Activated CD8-positive, alpha-beta T cell treated with anti-CD3 and anti-CD28 coated beads for 36 hours (primary cell): ENCODE measurements at regions not wholly inside any gene's neighbourhood (a gene's known extent, or its start where the extent isn't known, plus 50 kb on each side); places are given as distances from the start of the nearest gene placed in this dataset.

Source experiments
- ATAC-seq: fragments of 200-7000 bp; cut with Tn5 transposase; one replicate; pipeline ENCODE4 v1.10.0; 2021; ENCODE audit warnings: mild to moderate bottlenecking, moderate library complexity
- CTCF ChIA-PET: fragments of 350-600 bp; sonication (Branson Sonifier 250); formaldehyde crosslinking; loops from one replicate; lab custom pipeline; 2021; ENCODE audit warnings: antibody characterized with exemption; lab: Charles Lee
- POLR2A ChIA-PET: fragments of 350-600 bp; sonication (Branson Sonifier 250); formaldehyde crosslinking; loops from one replicate; lab custom pipeline; 2021; ENCODE audit warnings: antibody characterized with exemption; lab: Charles Lee
- DNase-seq: peaks from one replicate; pipeline ENCODE4 v3.0.0-alpha.2; 2020
- H3K27ac Mint-ChIP-seq: one replicate; pipeline ENCODE4 v1.8.0; 2021; ENCODE audit warnings: mild to moderate bottlenecking, mixed read lengths
- H3K27me3 Mint-ChIP-seq: one replicate; pipeline ENCODE4 v1.8.0; 2021; ENCODE audit warnings: mixed read lengths
- H3K36me3 Mint-ChIP-seq: one replicate; pipeline ENCODE4 v1.8.0; 2021; ENCODE audit warnings: low read depth, mixed read lengths
- H3K4me1 Mint-ChIP-seq: one replicate; pipeline ENCODE4 v1.8.0; 2021; ENCODE audit warnings: low read depth, mixed read lengths
- H3K4me3 Mint-ChIP-seq: one replicate; pipeline ENCODE4 v1.8.0; 2021; ENCODE audit warnings: mild to moderate bottlenecking, moderate library complexity, mixed read lengths
- H3K9me3 Mint-ChIP-seq: one replicate; pipeline ENCODE4 v1.8.0; 2021; ENCODE audit warnings: mixed read lengths
- intact Hi-C: fragments of 100-400 bp; cut with micrococcal nuclease; formaldehyde crosslinking; loops from one replicate; pipeline ENCODE4 v1.10.0; 2022
- TF ChIP-seq, protein P1 (sequence below): fragments of 200-600 bp; IDR thresholded peaks from one replicate; pipeline ENCODE4 v1.8.0; 2022; ENCODE audit warnings: antibody characterized with exemption, mild to moderate bottlenecking

GRCh38 chr3:152089528-152089927 lies 179.2 kb upstream of the MBNL1 start:
- ChIA-PET POLR2A (no interaction called here), CTCF (no interaction called here)
- H3K4me1 Mint-ChIP-seq = no peaks in the 10 kb centered on the region
- H3K4me3 Mint-ChIP-seq = no peak overlapping the region
- intact Hi-C loops = no loop called here
- no peaks in the 10 kb centered on the region for H3K36me3 Mint-ChIP-seq
- DNase-seq (no peak), ATAC-seq (no peak)
- H3K27ac Mint-ChIP-seq = no peak overlapping the region
- no peaks in the 10 kb centered on the region for H3K27me3 Mint-ChIP-seq
- TF ChIP-seq, protein P1, sequence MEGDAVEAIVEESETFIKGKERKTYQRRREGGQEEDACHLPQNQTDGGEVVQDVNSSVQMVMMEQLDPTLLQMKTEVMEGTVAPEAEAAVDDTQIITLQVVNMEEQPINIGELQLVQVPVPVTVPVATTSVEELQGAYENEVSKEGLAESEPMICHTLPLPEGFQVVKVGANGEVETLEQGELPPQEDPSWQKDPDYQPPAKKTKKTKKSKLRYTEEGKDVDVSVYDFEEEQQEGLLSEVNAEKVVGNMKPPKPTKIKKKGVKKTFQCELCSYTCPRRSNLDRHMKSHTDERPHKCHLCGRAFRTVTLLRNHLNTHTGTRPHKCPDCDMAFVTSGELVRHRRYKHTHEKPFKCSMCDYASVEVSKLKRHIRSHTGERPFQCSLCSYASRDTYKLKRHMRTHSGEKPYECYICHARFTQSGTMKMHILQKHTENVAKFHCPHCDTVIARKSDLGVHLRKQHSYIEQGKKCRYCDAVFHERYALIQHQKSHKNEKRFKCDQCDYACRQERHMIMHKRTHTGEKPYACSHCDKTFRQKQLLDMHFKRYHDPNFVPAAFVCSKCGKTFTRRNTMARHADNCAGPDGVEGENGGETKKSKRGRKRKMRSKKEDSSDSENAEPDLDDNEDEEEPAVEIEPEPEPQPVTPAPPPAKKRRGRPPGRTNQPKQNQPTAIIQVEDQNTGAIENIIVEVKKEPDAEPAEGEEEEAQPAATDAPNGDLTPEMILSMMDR = no peak
- H3K9me3 Mint-ChIP-seq = peaks cover 1% of the 10 kb centered on the region

DNA sequence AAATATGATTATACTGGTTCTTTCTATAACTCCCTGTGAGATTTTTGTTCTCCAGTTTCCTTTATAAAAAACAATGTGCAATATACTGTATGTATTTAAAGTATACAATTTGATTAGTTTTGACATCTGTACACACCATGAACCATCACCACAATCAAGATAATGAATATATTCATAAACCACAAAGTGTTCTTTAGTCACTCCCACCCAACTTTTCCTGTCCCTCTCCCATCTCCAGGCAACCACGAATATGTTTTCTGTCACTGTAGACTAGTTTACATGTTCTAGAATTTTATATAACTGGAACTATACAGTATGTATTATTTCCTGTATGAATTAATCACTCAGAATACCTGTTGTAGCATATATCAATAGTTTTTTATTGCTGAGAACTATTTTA lies 177.0 kb upstream of the MBNL1 start:
- Mint-ChIP-seq H3K27me3 (no peaks in the 10 kb centered on the region), H3K27ac (no peak overlapping the region), H3K4me1 (no peaks in the 10 kb centered on the region), H3K9me3 (peaks cover 2% of the 10 kb centered on the region), H3K4me3 (no peak overlapping the region), H3K36me3 (no peaks in the 10 kb centered on the region)
- DNase-seq = no peak
- TF ChIP-seq, protein P1 = no peak
- intact Hi-C loops = no loop called here
- ChIA-PET CTCF (no interaction called here), POLR2A (no interaction called here)
- ATAC-seq = no peak

DNA sequence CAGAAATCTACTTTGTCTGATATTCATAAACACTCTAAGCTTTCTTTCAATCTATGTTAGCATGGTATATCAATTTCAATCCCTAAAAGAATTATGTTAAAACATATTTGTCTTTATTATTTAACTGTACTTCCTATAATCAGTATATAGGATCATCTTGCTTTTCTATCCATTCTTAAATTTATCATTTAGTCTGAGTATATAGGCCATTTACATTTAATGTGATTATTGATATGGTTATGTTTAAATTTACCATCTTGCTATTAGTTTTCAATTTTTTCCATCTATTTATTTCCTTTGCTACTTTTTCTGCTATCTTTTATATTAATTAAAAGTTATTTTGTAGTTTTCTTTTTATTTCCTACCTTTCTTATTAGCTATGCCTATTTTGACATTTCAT lies 174.8 kb upstream of the MBNL1 start:
- intact Hi-C loops = no loop called here
- POLR2A ChIA-PET = no interaction called here

DNA sequence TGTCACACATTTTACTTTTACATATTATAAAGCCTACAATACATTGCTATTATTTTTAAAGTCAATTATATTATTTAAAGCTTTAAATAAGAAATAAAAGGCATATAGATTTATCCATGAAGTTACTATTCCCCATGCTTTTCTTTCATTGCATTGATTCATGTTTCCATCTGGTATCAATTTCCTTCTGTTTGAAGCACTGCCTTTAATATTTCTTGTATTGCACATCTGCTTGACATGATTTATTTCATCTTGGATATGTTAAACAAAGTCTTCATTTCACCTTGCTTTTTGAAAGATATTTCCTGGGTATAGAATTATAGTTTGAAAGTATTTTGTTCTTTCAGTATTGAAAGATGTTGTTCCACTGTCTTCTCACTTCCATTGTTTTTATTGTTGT lies 174.3 kb upstream of the MBNL1 start:
- ATAC-seq (no peak), DNase-seq (no peak)
- Mint-ChIP-seq H3K4me3 (no peak overlapping the region), H3K27ac (no peak overlapping the region), H3K27me3 (peaks cover 2% of the 10 kb centered on the region), H3K9me3 (peaks cover 2% of the 10 kb centered on the region), H3K36me3 (no peaks in the 10 kb centered on the region), H3K4me1 (no peaks in the 10 kb centered on the region)
- TF ChIP-seq, protein P1 = no peak
- intact Hi-C loops = no loop called here
- ChIA-PET POLR2A (no interaction called here), CTCF (no interaction called here)

More for the DNA sequence above, 174.8 kb upstream of the MBNL1 start:
- no peak overlapping the region for H3K27ac Mint-ChIP-seq
- H3K4me3 Mint-ChIP-seq = no peak overlapping the region
- peaks cover 2% of the 10 kb centered on the region for H3K9me3 Mint-ChIP-seq
- CTCF ChIA-PET = no interaction called here
- no peaks in the 10 kb centered on the region for H3K36me3 Mint-ChIP-seq
- no peak for DNase-seq
- no peak for ATAC-seq
- peaks cover 2% of the 10 kb centered on the region for H3K27me3 Mint-ChIP-seq
- TF ChIP-seq, protein P1 = no peak
- H3K4me1 Mint-ChIP-seq = no peaks in the 10 kb centered on the region

DNA sequence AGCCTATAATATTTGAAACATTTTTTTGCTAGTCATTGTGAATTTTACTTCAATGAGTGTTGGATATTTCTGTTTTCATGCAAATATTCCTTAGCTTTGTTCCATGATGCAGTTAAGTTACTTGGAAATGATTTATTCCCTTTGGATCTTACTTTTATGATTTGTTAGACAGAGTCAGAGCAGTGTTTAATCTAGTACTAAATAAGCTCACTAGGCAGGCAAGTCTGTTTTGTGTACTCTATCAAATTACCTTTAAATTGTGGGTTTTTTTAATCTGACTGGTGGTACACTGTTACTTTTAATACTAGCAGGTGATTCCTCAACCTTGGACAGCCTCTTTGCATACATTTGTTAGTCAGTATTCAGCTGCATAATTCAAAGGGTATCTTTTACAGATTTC lies 173.3 kb upstream of the MBNL1 start:
- TF ChIP-seq, protein P1 = no peak
- no peak overlapping the region for H3K27ac Mint-ChIP-seq
- peaks cover 3% of the 10 kb centered on the region for H3K4me1 Mint-ChIP-seq
- peaks cover 2% of the 10 kb centered on the region for H3K9me3 Mint-ChIP-seq
- peaks cover 2% of the 10 kb centered on the region for H3K27me3 Mint-ChIP-seq
- H3K4me3 Mint-ChIP-seq = no peak overlapping the region
- ChIA-PET POLR2A (no interaction called here), CTCF (interaction anchor here (1.2 to 2.5 kb wide), 3 partner anchors 12 to 44 kb away, joined by 4 to 8 read pairs (median 6); no protein-coding TSS in a partner anchor)
- ATAC-seq = no peak
- H3K36me3 Mint-ChIP-seq = no peaks in the 10 kb centered on the region
- intact Hi-C loops = no loop called here
- no peak for DNase-seq
